ENCODE measurements at regions not wholly inside any gene's neighbourhood (a gene's known extent, or its start where the extent isn't known, plus 50 kb on each side); places are given as distances from the start of the nearest gene placed in this dataset.
"Not testable (repeated sequence)": the region's sequence is repeated elsewhere in the genome, so short reads cannot be mapped to it uniquely, and the experiment has no call there.

- TF ChIP-seq, protein P1, sequence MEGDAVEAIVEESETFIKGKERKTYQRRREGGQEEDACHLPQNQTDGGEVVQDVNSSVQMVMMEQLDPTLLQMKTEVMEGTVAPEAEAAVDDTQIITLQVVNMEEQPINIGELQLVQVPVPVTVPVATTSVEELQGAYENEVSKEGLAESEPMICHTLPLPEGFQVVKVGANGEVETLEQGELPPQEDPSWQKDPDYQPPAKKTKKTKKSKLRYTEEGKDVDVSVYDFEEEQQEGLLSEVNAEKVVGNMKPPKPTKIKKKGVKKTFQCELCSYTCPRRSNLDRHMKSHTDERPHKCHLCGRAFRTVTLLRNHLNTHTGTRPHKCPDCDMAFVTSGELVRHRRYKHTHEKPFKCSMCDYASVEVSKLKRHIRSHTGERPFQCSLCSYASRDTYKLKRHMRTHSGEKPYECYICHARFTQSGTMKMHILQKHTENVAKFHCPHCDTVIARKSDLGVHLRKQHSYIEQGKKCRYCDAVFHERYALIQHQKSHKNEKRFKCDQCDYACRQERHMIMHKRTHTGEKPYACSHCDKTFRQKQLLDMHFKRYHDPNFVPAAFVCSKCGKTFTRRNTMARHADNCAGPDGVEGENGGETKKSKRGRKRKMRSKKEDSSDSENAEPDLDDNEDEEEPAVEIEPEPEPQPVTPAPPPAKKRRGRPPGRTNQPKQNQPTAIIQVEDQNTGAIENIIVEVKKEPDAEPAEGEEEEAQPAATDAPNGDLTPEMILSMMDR (IDR thresholded peaks at IDR 0.05; ENCODE audit: low read length, missing control alignments), result no peak
- DNase-seq (ENCODE audit: low read depth), result no peak
- H3K4me3 ChIP-seq (replicated peaks; ENCODE audit: low read depth, low read length), result no peak overlapping the region
Measured at GRCh38 chr9:86487838-86488233, 133.6 kb upstream of the TUT7 start.

- H3K4me3 ChIP-seq (replicated peaks; ENCODE audit: low read depth, low read length), result no peak overlapping the region
- TF ChIP-seq, protein P1 (IDR thresholded peaks at IDR 0.05; ENCODE audit: low read length, missing control alignments), result peak; percentile 69
- peak; percentile 84 for DNase-seq (ENCODE audit: low read depth)
Measured at GRCh38 chr9:86486891-86487837, 133.0 kb upstream of the TUT7 start.

DNA sequence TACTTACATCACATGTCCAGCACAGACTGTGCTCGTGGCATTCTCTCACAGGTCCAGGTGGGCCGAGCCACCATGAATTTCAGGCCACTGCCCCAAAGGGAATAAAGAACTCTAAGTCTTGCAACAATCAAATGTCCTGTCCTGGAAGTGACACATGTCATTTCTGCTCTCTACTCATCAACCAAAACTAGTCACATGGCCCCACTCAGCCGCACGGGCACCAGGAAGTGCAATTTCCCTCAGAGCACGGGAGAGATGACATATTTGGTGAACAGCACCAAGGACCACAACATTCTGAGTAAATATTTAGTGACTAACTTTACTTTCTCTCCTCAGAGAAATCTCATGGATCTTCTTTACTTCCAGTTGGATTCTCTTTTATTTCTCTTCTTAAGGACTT lies 131.1 kb upstream of the TUT7 start:
- no peak overlapping the region for H3K4me3 ChIP-seq (replicated peaks; ENCODE audit: low read depth, low read length)
- TF ChIP-seq, protein P1 (IDR thresholded peaks at IDR 0.05; ENCODE audit: low read length, missing control alignments), result no peak
- no peak for DNase-seq (ENCODE audit: low read depth)

DNA sequence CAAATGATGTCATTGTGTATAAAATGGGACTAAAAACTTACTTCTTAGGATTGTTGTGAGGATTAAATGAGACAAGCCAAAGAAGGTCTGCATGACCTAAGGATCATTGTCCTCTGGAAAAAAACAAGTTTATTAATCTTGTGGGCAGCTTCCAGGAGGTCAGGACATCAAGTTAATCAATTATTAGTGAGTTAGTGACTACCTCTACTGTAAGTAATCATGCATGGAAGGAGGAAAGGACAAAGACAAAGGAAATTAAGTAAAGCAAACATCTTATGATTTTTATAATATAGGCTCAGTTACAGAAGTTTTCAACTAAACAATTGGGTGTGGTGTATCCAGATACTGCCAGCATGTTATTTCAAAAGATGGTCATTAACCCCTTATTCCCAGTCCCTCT lies 129.3 kb upstream of the TUT7 start:
- TF ChIP-seq, protein P1 (IDR thresholded peaks at IDR 0.05; ENCODE audit: low read length, missing control alignments), result no peak
- no peak for DNase-seq (ENCODE audit: low read depth)

GRCh38 chr9:86481466-86481865 lies 127.3 kb upstream of the TUT7 start:
- no peak overlapping the region for H3K4me3 ChIP-seq (replicated peaks; ENCODE audit: low read depth, low read length)
- TF ChIP-seq, protein P1 (IDR thresholded peaks at IDR 0.05; ENCODE audit: low read length, missing control alignments), result no peak
- no peak for DNase-seq (ENCODE audit: low read depth)

More for the DNA sequence above, 129.3 kb upstream of the TUT7 start:
- H3K4me3 ChIP-seq (replicated peaks; ENCODE audit: low read depth, low read length), result no peak overlapping the region

GRCh38 chr9:86475255-86475654 lies 121.0 kb upstream of the TUT7 start:
- not testable (repeated sequence) for H3K4me3 ChIP-seq (replicated peaks; ENCODE audit: low read depth, low read length); DNase-seq (ENCODE audit: low read depth)

DNA sequence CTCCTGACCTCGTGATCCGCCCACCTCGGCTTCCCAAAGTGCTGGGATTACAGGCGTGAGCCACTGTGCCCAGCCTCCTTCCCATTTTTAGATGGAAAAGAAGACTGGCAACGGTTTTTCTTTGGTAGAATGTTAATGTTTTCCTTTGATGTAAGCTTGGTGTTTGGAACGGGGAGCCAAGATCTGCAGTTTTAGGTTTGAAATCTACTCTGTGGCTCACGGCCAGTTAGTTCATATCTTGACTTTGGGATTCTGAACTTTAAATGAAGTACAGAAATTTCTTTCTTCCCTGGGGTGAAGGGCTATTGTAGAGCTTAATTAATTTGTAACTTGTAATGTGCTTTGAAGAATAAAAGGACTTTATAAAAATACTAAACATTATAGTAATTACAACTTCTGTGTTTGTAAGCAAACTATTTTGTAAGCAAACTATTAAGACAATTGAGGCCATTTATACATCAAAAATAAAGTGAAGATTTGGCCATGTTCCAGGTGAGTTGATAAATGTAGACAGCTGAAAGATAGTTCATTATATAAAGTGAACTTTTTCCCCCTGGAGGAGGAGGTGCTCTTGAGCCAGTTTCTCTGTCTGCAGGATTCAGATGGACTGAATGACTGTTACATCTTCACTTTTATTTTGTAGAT lies 117.1 kb upstream of the TUT7 start:
- DNase-seq (ENCODE audit: low read depth), result no peak
- TF ChIP-seq, protein P1 (IDR thresholded peaks at IDR 0.05; ENCODE audit: low read length, missing control alignments), result no peak
- H3K4me3 ChIP-seq (replicated peaks; ENCODE audit: low read depth, low read length), result no peak overlapping the region

Data from fibroblast of pulmonary artery (primary cell).